OCI-LY1 (cell line): ENCODE measurements at regions not wholly inside any gene's neighbourhood (a gene's known extent, or its start where the extent isn't known, plus 50 kb on each side); places are given as distances from the start of the nearest gene placed in this dataset.

Source experiments
- CTCF ChIP-seq: fragments of 200-600 bp; sonication (generic), shearing (Covaris generic); IDR thresholded peaks from 2 replicates; pipeline ENCODE4 v1.5.1; 2017; ENCODE audit warnings: mild to moderate bottlenecking, antibody characterized with exemption, low read length, moderate library complexity, mixed read lengths
- EZH2 ChIP-seq: fragments of 200-600 bp; sonication (generic), shearing (Covaris generic); IDR thresholded peaks from 2 replicates; pipeline ENCODE4 v1.8.0; 2017; ENCODE audit warnings: borderline replicate concordance, mixed run types, mild to moderate bottlenecking, antibody characterized with exemption, low read length, moderate library complexity, mixed read lengths

- no peak for TF ChIP-seq CTCF
- TF ChIP-seq EZH2: no peak
Measured at GRCh38 chr20:63134201-63134612, 81.7 kb downstream of the YTHDF1 start.
